ENCODE measurements at regions not wholly inside any gene's neighbourhood (a gene's known extent, or its start where the extent isn't known, plus 50 kb on each side); places are given as distances from the start of the nearest gene placed in this dataset.

GRCh38 chr9:13904746-13905145, 409.2 kb downstream of the NFIB start:
- no peak overlapping the region for H3K27ac ChIP-seq
- no peak for TF ChIP-seq CTCF (conservative IDR thresholded peaks at IDR 0.05)

DNA sequence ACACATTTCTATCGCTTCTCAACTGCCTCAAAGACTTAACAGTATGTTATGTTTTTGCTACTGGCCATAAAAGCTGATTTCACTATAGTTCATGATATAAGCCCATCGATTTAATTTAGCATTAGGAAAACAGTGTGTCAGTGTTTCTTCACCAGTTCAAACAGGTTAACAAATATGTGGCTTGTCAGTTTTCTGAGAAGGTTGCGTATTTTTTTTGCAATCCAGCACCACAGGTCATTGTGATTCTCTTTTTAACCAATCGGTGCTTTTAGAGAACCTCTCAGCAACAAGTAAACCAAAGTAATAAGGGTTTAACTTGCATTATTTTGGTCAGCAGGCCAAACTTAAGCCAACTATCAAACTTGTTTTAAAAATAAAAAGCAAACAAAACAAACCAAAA, 409.6 kb downstream of the NFIB start:
- TF ChIP-seq CTCF (conservative IDR thresholded peaks at IDR 0.05), result no peak
- no peak overlapping the region for H3K27ac ChIP-seq

DNA sequence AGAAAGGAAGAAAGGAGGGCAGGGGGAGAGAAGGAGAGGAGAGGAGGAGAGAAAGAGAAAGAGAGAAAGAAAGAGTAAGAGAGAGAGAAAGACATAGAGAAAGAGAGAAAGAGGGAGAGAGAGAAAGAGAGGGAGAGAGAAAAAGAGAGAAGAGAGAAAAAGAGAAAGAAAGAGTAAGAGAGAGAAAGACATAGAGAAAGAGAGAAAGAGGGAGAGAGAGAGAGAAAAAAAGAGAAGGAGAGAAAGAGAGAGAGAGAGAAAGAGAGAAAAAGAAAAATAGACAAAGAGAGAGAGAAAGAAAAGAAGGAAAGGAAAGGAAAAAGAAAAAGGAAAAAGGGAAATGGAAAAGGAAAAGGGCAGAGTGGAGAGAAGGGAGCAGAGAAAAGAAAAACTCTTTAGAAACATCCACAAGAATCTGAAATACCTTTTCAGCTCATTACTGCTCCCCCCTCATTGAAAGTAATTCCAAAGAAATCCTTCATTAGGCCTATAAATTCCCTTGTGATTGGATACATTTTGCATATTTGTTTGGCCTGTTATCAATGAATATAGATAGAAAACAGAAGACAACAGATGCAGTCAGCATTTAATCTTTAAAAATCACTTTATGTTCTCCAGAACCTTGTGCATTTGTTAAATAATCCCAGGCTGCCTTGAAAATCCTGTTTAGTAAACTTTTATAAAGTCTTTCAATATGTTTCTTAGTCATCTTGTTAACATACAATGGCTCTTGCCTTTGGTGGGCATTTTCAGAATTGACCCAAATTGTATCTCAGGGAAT, 411.5 kb downstream of the NFIB start:
- H3K27ac ChIP-seq, result no peak overlapping the region
- no peak for TF ChIP-seq CTCF (conservative IDR thresholded peaks at IDR 0.05)

GRCh38 chr9:13901176-13901575, 412.8 kb downstream of the NFIB start:
- no peak for TF ChIP-seq CTCF (conservative IDR thresholded peaks at IDR 0.05)
- H3K27ac ChIP-seq, result no peak overlapping the region

DNA sequence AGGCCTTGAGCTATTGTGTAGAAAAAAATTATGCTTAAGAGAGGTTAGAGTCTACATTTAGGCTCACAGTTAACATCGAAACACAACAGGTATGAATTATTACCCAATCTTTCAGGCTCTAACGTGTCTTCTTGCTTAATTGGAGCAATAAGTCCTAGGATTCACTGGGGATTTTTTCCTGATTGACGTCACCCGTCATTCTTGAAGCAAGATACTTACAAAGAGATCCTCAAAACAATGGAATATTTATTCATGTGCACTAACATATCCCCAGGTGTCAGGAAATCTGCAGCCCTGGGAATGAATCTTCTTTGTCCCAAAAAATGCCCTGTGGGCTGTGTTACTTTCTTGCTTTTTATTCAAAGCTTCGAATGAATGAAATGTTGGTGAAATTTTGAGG, 413.5 kb downstream of the NFIB start:
- no peak overlapping the region for H3K27ac ChIP-seq
- TF ChIP-seq CTCF (conservative IDR thresholded peaks at IDR 0.05), result no peak

- TF ChIP-seq CTCF (conservative IDR thresholded peaks at IDR 0.05), result no peak
- H3K27ac ChIP-seq, result no peak overlapping the region
Observed at GRCh38 chr9:13899924-13900323, 414.0 kb downstream of the NFIB start.

GRCh38 chr9:13898957-13899356, 415.0 kb downstream of the NFIB start:
- no peak overlapping the region for H3K27ac ChIP-seq
- no peak for TF ChIP-seq CTCF (conservative IDR thresholded peaks at IDR 0.05)
